Bronchial epithelial cell (primary cell): ENCODE measurements at regions not wholly inside any gene's neighbourhood (a gene's known extent, or its start where the extent isn't known, plus 50 kb on each side); places are given as distances from the start of the nearest gene placed in this dataset.

Experiments used
- DNase-seq: peaks from one replicate; pipeline ENCODE4 v3.0.0-alpha.2; 2010; ENCODE audit warnings: low read depth
- FAIRE-seq: peaks from 2 replicates; lab custom pipeline; 2011; peaks lifted over from hg19 to GRCh38; lab: Jason Lieb, UNC
- H3K27me3 ChIP-seq: 2 replicates; pipeline ENCODE4 v1.5.1; 2011; ENCODE audit warnings: low read length; ENCODE audit not compliant: control insufficient read depth, insufficient read depth
- H3K36me3 ChIP-seq: 2 replicates; pipeline ENCODE4 v1.5.1; 2011; ENCODE audit warnings: low read length; ENCODE audit not compliant: control insufficient read depth, insufficient read depth
- H3K4me3 ChIP-seq: 2 replicates; pipeline ENCODE4 v1.5.1; 2011; ENCODE audit warnings: mild to moderate bottlenecking, low read depth, low read length, control low read depth
- TF ChIP-seq, protein P1 (sequence below): IDR thresholded peaks from 2 replicates; pipeline ENCODE4 v1.5.1; 2011; ENCODE audit warnings: mild to moderate bottlenecking, moderate library complexity, low read length, control low read depth, inconsistent platforms; ENCODE audit not compliant: insufficient read depth, severe bottlenecking

DNA sequence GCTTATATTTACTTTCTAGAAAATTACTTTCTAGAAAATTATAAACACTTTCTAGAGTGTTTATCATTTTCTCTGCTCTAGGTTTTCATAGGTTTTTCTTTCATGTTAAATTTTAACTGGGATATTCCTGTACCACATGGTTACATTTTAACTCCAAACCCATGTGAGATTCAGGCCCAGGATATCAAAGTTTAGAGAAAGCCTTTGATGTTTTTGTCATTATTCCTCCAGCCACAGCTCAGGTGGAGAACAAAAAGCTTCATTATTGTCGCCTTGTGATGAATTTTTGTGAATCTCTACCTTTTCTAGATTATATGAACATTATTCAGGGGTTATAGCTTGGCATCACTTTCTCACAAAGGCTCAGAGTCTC is 816.0 kb downstream of the SQOR start:
- H3K4me3 ChIP-seq, result no peak overlapping the region

DNA sequence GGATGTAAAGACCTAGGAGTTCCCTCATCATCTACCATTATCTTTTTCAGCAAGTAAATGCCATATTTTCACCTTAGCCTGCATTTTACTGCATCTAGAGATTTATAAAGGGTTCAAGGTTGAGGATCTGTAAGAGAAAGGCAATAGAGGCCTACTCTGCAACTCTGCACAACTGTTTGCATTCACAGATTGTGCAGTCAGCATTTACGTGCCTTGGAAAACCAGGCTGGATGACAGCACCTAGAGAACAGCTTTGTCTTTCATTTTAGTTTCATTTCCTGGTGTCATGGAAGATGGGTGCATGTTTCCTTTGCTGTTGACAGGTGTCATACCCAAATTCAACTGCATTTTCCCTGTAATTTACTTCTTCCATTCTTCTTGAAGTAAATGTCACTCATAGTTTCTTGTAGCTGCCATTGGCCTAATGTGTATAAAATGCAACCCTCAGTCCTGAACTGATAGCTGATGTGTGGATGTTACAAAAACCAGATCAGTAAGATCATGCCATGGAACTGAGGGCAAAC is 817.5 kb downstream of the SQOR start:
- no peak overlapping the region for H3K4me3 ChIP-seq
- TF ChIP-seq, protein P1, sequence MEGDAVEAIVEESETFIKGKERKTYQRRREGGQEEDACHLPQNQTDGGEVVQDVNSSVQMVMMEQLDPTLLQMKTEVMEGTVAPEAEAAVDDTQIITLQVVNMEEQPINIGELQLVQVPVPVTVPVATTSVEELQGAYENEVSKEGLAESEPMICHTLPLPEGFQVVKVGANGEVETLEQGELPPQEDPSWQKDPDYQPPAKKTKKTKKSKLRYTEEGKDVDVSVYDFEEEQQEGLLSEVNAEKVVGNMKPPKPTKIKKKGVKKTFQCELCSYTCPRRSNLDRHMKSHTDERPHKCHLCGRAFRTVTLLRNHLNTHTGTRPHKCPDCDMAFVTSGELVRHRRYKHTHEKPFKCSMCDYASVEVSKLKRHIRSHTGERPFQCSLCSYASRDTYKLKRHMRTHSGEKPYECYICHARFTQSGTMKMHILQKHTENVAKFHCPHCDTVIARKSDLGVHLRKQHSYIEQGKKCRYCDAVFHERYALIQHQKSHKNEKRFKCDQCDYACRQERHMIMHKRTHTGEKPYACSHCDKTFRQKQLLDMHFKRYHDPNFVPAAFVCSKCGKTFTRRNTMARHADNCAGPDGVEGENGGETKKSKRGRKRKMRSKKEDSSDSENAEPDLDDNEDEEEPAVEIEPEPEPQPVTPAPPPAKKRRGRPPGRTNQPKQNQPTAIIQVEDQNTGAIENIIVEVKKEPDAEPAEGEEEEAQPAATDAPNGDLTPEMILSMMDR, result no peak
- no peak for DNase-seq
- no peaks in the 10 kb centered on the region for H3K27me3 ChIP-seq
- H3K36me3 ChIP-seq, result no peaks in the 10 kb centered on the region
- no peak for FAIRE-seq

More for the DNA sequence above, 816.0 kb downstream of the SQOR start:
- FAIRE-seq (no peak), DNase-seq (no peak)
- no peaks in the 10 kb centered on the region for H3K27me3 ChIP-seq
- no peaks in the 10 kb centered on the region for H3K36me3 ChIP-seq
- TF ChIP-seq, protein P1, result no peak

DNA sequence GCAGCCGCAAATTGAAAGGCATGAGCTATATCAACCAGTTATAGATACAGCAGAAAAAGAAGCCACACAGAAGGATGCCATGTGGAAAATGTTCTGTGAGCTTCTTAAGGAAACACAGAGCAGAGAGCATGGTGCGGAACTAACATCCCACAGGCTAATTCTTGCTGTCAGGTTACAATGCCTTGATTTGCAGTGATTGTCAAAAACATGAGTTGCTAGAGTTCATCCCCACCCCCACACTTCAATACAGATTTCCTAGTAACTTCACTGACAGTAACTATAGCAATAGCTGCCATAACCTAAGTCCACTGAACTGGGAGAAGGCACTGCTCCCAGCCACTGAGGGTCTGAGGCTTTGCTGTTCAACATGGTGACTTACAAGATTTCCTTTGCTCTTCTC is 821.6 kb downstream of the SQOR start:
- Histone ChIP-seq H3K4me3 (no peak overlapping the region), H3K27me3 (no peaks in the 10 kb centered on the region), H3K36me3 (no peaks in the 10 kb centered on the region)
- DNase-seq (no peak), FAIRE-seq (no peak)
- TF ChIP-seq, protein P1, result no peak

DNA sequence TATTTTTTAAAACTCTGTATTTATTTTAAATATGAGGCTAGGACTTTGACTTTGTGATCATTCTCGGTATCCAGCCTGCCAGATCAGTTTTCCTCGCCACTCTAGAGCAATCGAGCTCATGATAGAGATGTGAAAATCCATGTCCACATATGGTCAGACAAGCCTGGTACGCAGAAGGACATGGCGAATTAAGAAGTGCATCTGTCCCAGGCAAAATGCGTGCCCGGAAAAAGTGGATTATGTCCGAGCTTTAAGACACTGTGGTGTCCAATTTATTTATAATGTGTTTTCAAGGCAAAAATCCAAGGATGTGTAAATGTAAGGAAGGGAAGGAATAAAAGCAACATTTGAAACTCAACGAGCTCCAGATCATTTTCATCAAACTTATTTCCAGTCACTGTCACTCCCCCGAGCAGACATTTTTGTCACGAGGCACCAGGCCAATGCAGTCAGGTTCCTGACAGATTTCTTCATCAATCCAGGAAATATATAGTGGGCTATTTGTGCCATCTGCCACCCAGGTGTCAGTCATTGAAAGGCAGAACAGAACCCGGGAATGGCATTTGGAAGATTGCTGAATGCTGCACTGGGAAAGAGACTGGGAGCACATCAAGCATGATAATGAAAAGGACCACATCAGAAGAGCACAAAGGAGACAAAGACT is 825.7 kb downstream of the SQOR start:
- Histone ChIP-seq H3K4me3 (no peak overlapping the region), H3K36me3 (no peaks in the 10 kb centered on the region), H3K27me3 (no peaks in the 10 kb centered on the region)
- FAIRE-seq (no peak), DNase-seq (no peak)
- TF ChIP-seq, protein P1, result no peak

DNA sequence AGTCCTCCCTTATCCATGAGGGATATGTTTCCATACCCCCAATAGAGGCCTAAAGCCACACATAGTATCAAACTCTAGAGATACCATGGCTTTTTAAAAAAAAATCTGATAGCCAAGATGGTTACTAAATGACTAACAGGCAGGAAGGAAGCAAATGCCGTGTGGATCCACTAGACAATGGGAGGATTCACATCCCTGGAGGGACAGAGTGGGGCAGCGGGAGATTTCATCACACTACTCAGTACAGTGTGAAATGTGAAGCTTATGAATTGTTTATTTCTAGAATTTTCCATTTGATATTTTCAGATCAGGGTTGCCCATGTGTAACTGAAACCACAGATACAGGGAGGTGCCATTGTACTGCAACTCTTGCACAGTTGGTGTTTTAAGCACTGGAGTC is 826.6 kb downstream of the SQOR start:
- no peaks in the 10 kb centered on the region for H3K36me3 ChIP-seq
- TF ChIP-seq, protein P1, result no peak
- no peaks in the 10 kb centered on the region for H3K27me3 ChIP-seq
- H3K4me3 ChIP-seq, result no peak overlapping the region
- FAIRE-seq, result no peak
- no peak for DNase-seq

DNA sequence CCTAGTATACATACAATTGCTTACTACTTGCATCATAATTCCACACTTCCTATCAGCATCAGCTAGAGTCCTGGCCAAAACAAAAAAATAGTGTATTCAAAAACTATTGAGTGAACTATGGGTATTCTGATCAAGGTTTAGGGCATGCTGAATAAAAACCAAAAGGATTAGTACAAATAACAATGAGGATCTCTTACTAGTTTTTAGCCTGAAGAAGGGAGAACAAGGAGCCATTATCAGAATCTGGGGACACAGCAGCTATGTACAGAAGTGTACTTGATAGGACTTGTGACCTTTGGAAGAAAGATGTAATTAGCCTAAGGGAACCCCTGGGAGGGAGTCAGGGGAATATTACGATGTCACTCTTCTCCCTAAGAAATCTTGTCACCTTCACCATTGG is 832.2 kb downstream of the SQOR start:
- TF ChIP-seq, protein P1, result no peak
- no peak overlapping the region for H3K4me3 ChIP-seq
- no peaks in the 10 kb centered on the region for H3K27me3 ChIP-seq
- no peak for DNase-seq
- H3K36me3 ChIP-seq, result no peaks in the 10 kb centered on the region
- no peak for FAIRE-seq
